Glutamatergic neuron (in vitro differentiated cells): ENCODE measurements at regions not wholly inside any gene's neighbourhood (a gene's known extent, or its start where the extent isn't known, plus 50 kb on each side); places are given as distances from the start of the nearest gene placed in this dataset.

ENCODE experiments used
- DNase-seq: peaks from one replicate; pipeline ENCODE4 v3.0.0; 2022
- H3K27ac Mint-ChIP-seq: one replicate; pipeline ENCODE4 v1.8.0; 2020; ENCODE audit warnings: mild to moderate bottlenecking, mixed read lengths, inconsistent platforms; ENCODE audit not compliant: unreplicated experiment
- H3K27me3 Mint-ChIP-seq: one replicate; pipeline ENCODE4 v1.8.0; 2020; ENCODE audit warnings: mild to moderate bottlenecking, moderate library complexity, mixed read lengths, inconsistent platforms; ENCODE audit not compliant: unreplicated experiment
- H3K36me3 Mint-ChIP-seq: one replicate; pipeline ENCODE4 v1.8.0; 2020; ENCODE audit warnings: mild to moderate bottlenecking, mixed read lengths, inconsistent platforms; ENCODE audit not compliant: unreplicated experiment
- H3K4me1 Mint-ChIP-seq: one replicate; pipeline ENCODE4 v1.8.0; 2020; ENCODE audit warnings: mild to moderate bottlenecking, low read depth, mixed read lengths, inconsistent platforms; ENCODE audit not compliant: unreplicated experiment
- H3K4me3 Mint-ChIP-seq: one replicate; pipeline ENCODE4 v1.8.0; 2020; ENCODE audit warnings: mild to moderate bottlenecking, mixed read lengths, inconsistent platforms; ENCODE audit not compliant: unreplicated experiment
- H3K9me3 Mint-ChIP-seq: one replicate; pipeline ENCODE4 v1.8.0; 2020; ENCODE audit warnings: mild to moderate bottlenecking, moderate library complexity, mixed read lengths, inconsistent platforms; ENCODE audit not compliant: unreplicated experiment
- CTCF ChIP-seq: fragments of 200-600 bp; sonication (generic); IDR thresholded peaks from one replicate; pipeline ENCODE4 v1.5.0; 2021; ENCODE audit not compliant: partially characterized antibody, unreplicated experiment

- H3K27ac Mint-ChIP-seq, result no peak overlapping the region
Observed at GRCh38 chr18:29629493-29630036, 1413.0 kb downstream of the DSC3 start.

GRCh38 chr18:29626094-29626493, 1416.4 kb downstream of the DSC3 start:
- no peak for DNase-seq
- no peak for TF ChIP-seq CTCF
- no peaks in the 10 kb centered on the region for H3K9me3 Mint-ChIP-seq
- H3K27ac Mint-ChIP-seq, result no peak overlapping the region
- H3K4me1 Mint-ChIP-seq, result no peaks in the 10 kb centered on the region
- no peak overlapping the region for H3K4me3 Mint-ChIP-seq
- no peaks in the 10 kb centered on the region for H3K36me3 Mint-ChIP-seq
- no peaks in the 10 kb centered on the region for H3K27me3 Mint-ChIP-seq

More at GRCh38 chr18:29629493-29630036, 1413.0 kb downstream of the DSC3 start:
- no peaks in the 10 kb centered on the region for H3K9me3 Mint-ChIP-seq
- H3K36me3 Mint-ChIP-seq, result no peaks in the 10 kb centered on the region
- H3K4me3 Mint-ChIP-seq, result no peak overlapping the region
- TF ChIP-seq CTCF, result no peak
- no peak for DNase-seq
- no peaks in the 10 kb centered on the region for H3K27me3 Mint-ChIP-seq
- H3K4me1 Mint-ChIP-seq, result no peaks in the 10 kb centered on the region

GRCh38 chr18:29616867-29617266, 1425.7 kb downstream of the DSC3 start:
- TF ChIP-seq CTCF, result no peak
- no peaks in the 10 kb centered on the region for H3K36me3 Mint-ChIP-seq
- no peaks in the 10 kb centered on the region for H3K4me1 Mint-ChIP-seq
- H3K9me3 Mint-ChIP-seq, result no peaks in the 10 kb centered on the region
- H3K4me3 Mint-ChIP-seq, result no peak overlapping the region
- H3K27ac Mint-ChIP-seq, result no peak overlapping the region
- H3K27me3 Mint-ChIP-seq, result no peaks in the 10 kb centered on the region
- no peak for DNase-seq

GRCh38 chr18:29608982-29609381, 1432.1 kb upstream of the CDH2 start:
- peaks cover 18% of the 10 kb centered on the region for H3K36me3 Mint-ChIP-seq
- no peak overlapping the region for H3K4me3 Mint-ChIP-seq
- no peak for DNase-seq
- H3K27me3 Mint-ChIP-seq, result peaks cover 3% of the 10 kb centered on the region
- H3K27ac Mint-ChIP-seq, result no peak overlapping the region
- no peaks in the 10 kb centered on the region for H3K4me1 Mint-ChIP-seq
- no peak for TF ChIP-seq CTCF
- H3K9me3 Mint-ChIP-seq, result peaks cover 7% of the 10 kb centered on the region

- H3K27me3 Mint-ChIP-seq, result peaks cover 3% of the 10 kb centered on the region
- peaks cover 7% of the 10 kb centered on the region for H3K9me3 Mint-ChIP-seq
- H3K4me3 Mint-ChIP-seq, result no peak overlapping the region
- TF ChIP-seq CTCF, result no peak
- peaks cover 18% of the 10 kb centered on the region for H3K36me3 Mint-ChIP-seq
- no peak overlapping the region for H3K27ac Mint-ChIP-seq
- no peak for DNase-seq
- H3K4me1 Mint-ChIP-seq, result no peaks in the 10 kb centered on the region
Observed at GRCh38 chr18:29605365-29605764, 1428.4 kb upstream of the CDH2 start.
